Stimulated activated CD8-positive, alpha-beta memory T cell treated with anti-CD3 and anti-CD28 coated beads, Interleukin-7, amount 100 ng/mL, for 24 hours (primary cell): ENCODE measurements at regions not wholly inside any gene's neighbourhood (a gene's known extent, or its start where the extent isn't known, plus 50 kb on each side); places are given as distances from the start of the nearest gene placed in this dataset.

Experiments
- DNase-seq: peaks from one replicate; pipeline ENCODE4 v3.0.0-alpha.2; 2020; ENCODE audit warnings: low read depth

- DNase-seq: no peak
Observed at GRCh38 chr2:120866071-120866470, 130.4 kb downstream of the GLI2 start.

DNA sequence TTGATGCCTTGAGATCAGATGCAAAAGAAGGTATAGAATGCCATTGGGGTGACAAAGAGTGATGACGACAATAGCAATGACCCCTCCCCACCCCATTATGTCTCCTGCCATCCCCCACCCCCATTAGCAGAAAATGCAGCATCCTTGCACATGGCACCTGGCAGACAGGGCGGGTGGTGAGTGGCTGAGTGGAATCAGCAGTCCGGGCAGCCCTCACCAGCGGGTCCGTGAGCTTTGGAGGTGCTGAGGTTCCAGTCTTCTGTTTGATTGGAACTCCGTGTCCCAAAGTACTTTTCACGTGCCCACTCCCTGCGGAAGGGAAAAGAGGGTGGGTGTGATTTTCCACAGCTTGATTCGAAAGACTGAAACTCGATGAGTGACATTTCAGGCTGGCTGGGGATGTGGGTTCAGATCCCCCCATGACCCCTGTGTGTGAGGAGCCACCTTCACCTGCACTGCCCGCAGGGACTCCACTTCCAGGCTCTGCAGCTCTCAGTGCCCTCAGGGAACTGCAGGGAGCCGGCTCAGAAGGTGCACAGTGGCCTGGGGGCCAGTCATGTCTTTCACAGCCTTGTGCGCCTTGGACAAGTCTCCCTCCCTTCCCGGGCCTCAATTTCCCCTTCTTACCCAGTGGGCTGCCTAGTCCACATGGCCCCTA is 130.9 kb downstream of the GLI2 start:
- no peak for DNase-seq

DNA sequence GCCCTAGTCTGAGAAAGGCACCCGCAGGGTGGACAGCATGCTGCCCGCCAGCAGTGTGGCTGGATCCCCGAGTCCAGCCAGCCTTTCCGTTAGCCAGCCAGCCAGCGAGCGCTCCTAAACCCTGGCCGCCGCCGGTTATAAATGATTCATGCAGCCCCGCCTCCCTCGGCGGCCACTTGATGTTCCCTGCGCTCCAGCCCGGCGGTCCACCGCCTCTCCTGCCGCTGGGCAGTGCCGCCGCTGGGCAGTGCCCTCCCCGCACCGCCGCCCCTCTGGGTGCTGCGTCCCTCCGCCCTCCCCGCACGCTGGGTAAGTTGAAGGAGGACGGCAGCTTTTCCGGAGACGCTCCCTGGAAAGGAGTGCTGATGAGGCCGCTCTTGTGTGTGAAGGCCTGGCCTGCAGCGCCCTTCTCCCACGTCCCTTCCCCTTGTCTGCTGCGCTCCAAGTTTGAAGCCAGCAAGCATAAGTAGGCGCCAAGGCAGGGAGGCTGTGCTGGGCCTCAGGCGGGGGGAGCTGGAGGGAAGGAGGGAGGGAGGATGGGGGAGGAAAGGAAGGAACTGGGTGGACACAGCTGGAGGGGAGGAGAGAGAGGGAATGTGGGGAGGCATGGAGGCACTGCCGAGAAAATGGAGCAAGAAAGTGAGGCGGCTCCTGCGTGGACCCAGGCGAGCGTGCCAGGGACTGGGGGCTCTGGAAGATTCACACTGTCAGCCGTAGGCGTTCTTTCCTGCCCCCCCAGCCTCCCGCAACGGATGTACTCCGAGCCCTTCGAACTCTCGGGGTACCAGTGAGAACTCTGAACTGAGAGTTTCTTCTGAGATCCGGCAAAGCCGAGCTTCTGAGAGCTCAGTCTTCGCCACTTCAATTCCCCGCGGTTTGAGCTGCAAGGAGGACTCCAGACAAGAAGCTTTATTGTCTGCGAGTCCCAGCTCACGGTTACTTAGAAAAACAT is 131.9 kb downstream of the GLI2 start:
- DNase-seq: no peak

GRCh38 chr2:120868366-120868765 is 132.7 kb downstream of the GLI2 start:
- no peak for DNase-seq

- DNase-seq: no peak
Observed at GRCh38 chr2:120869036-120869729, 133.5 kb downstream of the GLI2 start.

DNA sequence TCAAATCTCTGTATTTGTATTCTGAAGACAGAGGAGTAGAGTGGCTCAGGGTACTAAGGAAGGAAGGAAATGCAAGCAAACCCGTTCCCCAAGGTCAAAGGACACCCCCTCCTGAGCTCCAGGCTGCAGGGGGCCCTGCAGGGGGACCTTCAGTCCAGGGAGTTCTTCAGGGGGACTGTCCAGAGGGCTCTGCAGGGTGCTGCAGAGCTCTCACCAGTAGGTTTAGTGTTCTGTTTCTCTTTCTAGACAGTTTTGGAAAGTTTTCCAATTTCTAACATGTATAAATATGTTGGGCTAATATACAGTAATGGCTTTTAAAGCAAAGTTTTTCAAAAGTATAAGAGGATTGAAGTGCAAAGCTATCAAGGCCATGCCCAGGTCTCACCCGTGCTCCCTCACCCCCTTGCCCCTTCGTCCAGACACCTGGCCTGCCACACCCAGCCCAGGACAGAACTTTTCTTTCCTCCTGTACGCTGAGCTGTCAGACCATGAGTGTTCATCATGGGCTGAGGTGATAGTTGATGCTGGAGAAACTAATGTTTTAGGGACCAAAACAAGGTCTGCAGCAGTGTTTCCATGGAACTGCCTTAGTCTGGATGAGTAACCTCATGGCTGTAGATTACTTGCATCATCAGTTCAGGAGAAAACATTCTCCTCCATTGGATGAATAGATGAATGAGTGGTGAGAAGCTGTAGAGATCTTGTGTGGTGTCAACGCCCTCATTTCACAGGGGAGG is 134.2 kb downstream of the GLI2 start:
- DNase-seq: no peak

DNA sequence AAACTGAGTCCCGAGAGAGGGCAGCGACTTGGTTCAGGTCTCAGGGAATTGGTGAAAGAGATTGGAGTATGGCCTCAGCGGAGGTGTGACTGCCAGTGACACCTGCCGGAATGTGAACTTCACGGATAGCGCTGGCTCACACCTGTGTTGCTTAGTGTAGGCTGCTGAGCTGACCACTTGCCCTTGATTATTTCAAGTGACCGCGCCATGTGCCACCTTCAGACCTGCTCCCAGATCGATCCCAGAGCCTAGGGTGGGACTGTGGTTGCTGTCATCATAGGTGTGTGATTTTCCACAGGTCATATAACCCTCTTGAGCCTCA is 134.8 kb downstream of the GLI2 start:
- no peak for DNase-seq

DNA sequence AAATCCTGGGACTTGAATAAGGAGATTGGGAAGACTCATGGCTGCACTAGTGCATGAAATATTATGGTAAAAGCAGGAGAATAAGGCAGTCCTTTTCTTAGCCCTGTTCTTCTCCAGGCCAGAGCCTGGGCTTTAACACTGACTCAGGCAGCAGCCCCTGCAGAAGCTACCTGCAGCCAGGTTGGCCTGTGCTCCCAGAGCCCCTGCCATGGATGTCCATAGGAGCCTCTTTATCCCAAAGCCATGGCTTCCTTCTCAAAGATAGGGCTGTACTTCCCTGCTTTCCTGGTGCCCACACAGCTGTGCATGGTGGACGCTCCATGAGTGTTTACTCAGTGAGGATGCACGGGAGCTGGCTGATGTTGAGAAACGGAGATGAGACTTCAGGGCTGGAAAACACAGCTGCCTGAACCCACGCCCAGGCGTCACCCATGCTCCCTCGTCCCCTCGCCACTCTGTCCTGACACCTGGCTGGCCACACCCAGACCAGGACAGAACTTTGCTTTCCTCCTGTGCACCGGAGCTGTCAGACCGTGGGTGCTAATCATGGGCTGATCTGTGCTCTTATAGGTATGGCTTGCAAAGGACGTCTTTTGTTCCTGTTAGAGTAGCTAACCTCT is 135.5 kb downstream of the GLI2 start:
- no peak for DNase-seq

GRCh38 chr2:120871881-120872620 is 136.4 kb downstream of the GLI2 start:
- no peak for DNase-seq

- no peak for DNase-seq
Observed at GRCh38 chr2:120873958-120874887, 138.6 kb downstream of the GLI2 start.

DNA sequence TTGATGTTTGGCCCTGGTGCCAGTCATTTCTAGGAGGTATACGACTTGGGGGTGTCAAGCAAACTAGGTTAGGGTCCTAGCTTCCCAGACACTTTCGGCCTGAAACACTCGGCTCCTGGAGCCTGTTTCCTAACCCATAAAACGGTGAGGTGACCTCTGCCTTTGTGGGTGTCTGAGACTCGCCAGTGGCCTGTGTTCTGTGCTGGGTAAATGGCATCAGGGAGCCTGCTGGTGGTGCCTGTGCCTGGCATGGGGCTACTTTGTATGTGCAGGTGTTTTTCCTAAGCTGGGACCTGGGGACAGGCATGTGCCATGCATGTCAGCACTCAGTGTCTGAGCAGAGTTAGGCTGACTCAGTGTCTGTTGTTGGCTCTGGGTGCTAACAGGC is 139.2 kb downstream of the GLI2 start:
- no peak for DNase-seq

- DNase-seq: no peak
Observed at GRCh38 chr2:120875431-120875830, 139.8 kb downstream of the GLI2 start.

DNA sequence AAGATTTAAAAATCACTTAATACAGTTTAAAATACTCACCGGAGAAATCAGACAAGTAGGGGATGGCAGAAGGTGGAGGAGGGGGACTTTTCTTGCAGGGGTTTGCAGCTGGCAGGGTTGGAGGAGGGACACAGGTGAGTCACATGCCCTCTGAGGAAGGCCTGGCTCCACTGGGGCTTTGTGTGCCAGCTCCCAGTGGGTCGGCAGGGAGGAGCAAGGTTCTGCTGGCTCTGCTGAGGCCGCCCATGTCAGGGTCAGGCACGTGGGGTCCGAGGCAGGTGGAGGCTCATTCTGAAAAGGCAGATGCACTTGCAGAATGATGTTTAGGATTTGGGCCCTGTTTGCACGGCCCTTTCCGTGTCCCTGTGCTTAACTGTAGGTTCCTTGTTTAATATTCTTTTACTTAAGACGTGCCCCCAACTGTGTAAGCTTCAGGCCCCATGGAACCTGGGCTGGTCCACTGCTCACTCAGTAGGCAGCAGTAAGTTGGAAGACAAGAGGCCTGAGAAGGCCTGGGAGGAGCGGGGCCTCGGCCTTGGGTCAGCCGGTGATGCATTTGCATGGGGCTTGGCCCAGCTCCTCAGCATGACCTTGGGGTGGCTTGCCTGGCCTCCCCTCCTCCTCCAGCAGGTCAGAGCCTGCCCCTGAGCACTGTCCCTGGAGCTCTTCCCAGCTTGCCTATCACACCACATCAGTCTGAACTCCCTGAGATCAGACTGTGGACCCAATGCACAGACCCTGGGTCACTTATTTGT is 141.0 kb downstream of the GLI2 start:
- no peak for DNase-seq

GRCh38 chr2:120877409-120877808 is 141.7 kb downstream of the GLI2 start:
- no peak for DNase-seq

GRCh38 chr2:120878970-120879369 is 143.3 kb downstream of the GLI2 start:
- no peak for DNase-seq

DNA sequence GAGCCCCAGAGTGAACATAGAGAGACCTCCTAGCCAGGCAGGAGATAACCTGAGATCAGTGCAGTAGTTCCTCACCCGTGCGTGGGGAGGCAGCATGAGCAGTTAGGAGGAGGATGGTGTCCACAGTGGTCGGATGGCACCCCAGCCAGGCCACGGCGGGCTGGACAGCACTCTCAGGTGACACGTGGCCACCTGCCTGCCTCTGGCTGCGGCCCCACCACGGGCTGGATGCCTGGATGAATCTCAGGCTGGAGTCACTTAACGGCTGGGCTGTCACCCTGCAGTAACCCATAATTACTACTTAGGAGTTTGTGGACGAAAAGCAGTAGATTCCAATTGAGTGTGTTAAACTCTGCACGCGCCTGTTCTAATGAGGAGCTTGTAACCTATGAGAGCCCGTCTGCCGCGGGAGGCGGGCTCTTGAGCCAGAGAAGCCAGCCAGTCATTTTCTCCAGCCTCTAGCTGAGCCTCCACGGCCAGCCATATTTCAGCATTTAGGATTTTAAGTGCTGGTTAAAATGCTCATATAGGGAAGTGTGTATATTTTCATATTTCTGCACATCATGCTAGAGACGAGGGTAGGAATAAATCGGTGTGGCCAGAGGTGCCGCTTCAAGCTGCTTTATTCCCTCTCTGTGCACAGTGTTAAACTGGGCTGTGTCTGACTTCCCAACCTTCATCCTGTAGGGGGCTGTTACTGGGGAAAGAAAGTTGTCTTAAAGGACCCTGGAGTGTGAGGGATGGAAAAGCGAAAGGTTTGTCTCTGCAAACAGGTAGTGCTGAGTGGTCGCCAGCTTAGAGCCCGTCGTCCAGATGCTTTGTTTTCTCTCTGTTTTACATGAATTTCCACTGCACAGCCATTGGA is 144.0 kb downstream of the GLI2 start:
- no peak for DNase-seq

DNA sequence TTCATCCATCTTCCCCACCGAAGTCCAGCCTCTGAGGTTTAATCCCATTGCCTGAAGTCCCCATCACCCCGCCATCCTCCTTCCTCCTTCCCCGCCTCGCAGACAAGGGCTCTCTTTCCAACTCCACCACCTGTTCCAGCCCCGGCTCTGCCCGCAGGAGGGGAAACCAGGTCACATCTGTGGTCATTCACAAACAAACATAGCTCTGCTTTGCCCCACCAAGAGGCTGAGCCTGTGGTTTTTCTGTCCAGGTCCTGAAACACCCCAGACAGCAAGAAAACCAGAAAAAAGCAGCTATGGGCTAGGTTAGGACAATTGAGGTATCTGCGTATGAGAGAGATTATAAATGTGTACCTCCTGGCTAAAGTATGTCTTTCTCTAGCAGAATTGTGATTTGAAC is 144.7 kb downstream of the GLI2 start:
- DNase-seq: no peak
